ENCODE measurements at regions not wholly inside any gene's neighbourhood (a gene's known extent, or its start where the extent isn't known, plus 50 kb on each side); places are given as distances from the start of the nearest gene placed in this dataset.

DNA sequence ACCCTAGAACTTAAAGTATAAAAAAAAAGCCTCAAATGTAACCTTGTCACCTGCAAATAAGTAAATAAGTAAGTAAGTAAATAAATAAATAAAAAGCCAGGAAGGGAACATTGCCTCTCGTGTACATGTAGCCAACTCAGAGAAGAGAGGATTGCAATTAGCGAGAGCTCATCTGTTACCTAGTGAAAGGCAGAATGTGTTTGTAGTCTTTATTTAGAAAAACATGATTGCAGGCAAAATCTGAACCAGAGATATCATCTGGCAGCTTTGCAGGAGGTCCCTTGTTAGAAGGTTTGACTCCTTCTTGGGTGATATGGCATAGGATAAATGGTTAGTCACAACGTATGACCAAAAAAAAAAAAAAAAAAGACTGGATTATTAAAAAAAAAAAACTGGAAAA lies 71.6 kb upstream of the SYN2 start:
- no peak overlapping the region for H3K4me2 ChIP-seq
- no peak overlapping the region for H3K27ac ChIP-seq (ENCODE audit: low read depth)
- no peaks in the 10 kb centered on the region for H3K36me3 ChIP-seq (ENCODE audit: insufficient read depth)
- H3K4me1 Mint-ChIP-seq, result peaks cover 11% of the 10 kb centered on the region
- ATAC-seq (no peak), DNase-seq (ENCODE audit: low spot score) (no peak)
- no peaks in the 10 kb centered on the region for H3K36me3 Mint-ChIP-seq (ENCODE audit: low read depth)
- no peaks in the 10 kb centered on the region for H4K20me1 ChIP-seq (replicated peaks; ENCODE audit: insufficient read depth)
- no peaks in the 10 kb centered on the region for H3K9me3 Mint-ChIP-seq
- H3K9me2 ChIP-seq (ENCODE audit: insufficient read depth), result no peaks in the 10 kb centered on the region
- H3K27me3 Mint-ChIP-seq (ENCODE audit: insufficient read depth, low read depth, poor library complexity), result peaks cover 2% of the 10 kb centered on the region
- H3F3A ChIP-seq (replicated peaks; ENCODE audit: low read depth), result no peaks in the 10 kb centered on the region
- no peak overlapping the region for H3K27ac Mint-ChIP-seq
- H3K27me3 ChIP-seq (ENCODE audit: insufficient read depth), result no peaks in the 10 kb centered on the region
- TF ChIP-seq, protein P1, sequence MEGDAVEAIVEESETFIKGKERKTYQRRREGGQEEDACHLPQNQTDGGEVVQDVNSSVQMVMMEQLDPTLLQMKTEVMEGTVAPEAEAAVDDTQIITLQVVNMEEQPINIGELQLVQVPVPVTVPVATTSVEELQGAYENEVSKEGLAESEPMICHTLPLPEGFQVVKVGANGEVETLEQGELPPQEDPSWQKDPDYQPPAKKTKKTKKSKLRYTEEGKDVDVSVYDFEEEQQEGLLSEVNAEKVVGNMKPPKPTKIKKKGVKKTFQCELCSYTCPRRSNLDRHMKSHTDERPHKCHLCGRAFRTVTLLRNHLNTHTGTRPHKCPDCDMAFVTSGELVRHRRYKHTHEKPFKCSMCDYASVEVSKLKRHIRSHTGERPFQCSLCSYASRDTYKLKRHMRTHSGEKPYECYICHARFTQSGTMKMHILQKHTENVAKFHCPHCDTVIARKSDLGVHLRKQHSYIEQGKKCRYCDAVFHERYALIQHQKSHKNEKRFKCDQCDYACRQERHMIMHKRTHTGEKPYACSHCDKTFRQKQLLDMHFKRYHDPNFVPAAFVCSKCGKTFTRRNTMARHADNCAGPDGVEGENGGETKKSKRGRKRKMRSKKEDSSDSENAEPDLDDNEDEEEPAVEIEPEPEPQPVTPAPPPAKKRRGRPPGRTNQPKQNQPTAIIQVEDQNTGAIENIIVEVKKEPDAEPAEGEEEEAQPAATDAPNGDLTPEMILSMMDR (conservative IDR thresholded peaks at IDR 0.05; ENCODE audit: low read depth in 2 of 2), result no peak
- no peak for TF ChIP-seq EZH2 (IDR thresholded peaks at IDR 0.05; ENCODE audit: low read depth, unreplicated experiment)
- TF ChIP-seq POLR2AphosphoS5 (IDR thresholded peaks at IDR 0.05; ENCODE audit: low read depth), result no peak
- no peak for TF ChIP-seq CREB1 (CRISPR knock-in tag; IDR thresholded peaks at IDR 0.05; ENCODE audit: low read depth)
- TF ChIP-seq, protein P2, sequence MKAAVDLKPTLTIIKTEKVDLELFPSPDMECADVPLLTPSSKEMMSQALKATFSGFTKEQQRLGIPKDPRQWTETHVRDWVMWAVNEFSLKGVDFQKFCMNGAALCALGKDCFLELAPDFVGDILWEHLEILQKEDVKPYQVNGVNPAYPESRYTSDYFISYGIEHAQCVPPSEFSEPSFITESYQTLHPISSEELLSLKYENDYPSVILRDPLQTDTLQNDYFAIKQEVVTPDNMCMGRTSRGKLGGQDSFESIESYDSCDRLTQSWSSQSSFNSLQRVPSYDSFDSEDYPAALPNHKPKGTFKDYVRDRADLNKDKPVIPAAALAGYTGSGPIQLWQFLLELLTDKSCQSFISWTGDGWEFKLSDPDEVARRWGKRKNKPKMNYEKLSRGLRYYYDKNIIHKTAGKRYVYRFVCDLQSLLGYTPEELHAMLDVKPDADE (IDR thresholded peaks at IDR 0.05), result no peak
- no peak for TF ChIP-seq NANOG (IDR thresholded peaks at IDR 0.05; ENCODE audit: borderline replicate concordance)
- TF ChIP-seq ZNF331 (CRISPR knock-in tag; IDR thresholded peaks at IDR 0.05; ENCODE audit: low read depth), result no peak
- TF ChIP-seq STAT1 (IDR thresholded peaks at IDR 0.05; ENCODE audit: unreplicated experiment), result no peak
- TF ChIP-seq, protein P3, sequence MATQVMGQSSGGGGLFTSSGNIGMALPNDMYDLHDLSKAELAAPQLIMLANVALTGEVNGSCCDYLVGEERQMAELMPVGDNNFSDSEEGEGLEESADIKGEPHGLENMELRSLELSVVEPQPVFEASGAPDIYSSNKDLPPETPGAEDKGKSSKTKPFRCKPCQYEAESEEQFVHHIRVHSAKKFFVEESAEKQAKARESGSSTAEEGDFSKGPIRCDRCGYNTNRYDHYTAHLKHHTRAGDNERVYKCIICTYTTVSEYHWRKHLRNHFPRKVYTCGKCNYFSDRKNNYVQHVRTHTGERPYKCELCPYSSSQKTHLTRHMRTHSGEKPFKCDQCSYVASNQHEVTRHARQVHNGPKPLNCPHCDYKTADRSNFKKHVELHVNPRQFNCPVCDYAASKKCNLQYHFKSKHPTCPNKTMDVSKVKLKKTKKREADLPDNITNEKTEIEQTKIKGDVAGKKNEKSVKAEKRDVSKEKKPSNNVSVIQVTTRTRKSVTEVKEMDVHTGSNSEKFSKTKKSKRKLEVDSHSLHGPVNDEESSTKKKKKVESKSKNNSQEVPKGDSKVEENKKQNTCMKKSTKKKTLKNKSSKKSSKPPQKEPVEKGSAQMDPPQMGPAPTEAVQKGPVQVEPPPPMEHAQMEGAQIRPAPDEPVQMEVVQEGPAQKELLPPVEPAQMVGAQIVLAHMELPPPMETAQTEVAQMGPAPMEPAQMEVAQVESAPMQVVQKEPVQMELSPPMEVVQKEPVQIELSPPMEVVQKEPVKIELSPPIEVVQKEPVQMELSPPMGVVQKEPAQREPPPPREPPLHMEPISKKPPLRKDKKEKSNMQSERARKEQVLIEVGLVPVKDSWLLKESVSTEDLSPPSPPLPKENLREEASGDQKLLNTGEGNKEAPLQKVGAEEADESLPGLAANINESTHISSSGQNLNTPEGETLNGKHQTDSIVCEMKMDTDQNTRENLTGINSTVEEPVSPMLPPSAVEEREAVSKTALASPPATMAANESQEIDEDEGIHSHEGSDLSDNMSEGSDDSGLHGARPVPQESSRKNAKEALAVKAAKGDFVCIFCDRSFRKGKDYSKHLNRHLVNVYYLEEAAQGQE (IDR thresholded peaks at IDR 0.05; ENCODE audit: unreplicated experiment), result no peak
- no peak for TF ChIP-seq JUNB (IDR thresholded peaks at IDR 0.05; ENCODE audit: unreplicated experiment)
- TF ChIP-seq, protein P4, sequence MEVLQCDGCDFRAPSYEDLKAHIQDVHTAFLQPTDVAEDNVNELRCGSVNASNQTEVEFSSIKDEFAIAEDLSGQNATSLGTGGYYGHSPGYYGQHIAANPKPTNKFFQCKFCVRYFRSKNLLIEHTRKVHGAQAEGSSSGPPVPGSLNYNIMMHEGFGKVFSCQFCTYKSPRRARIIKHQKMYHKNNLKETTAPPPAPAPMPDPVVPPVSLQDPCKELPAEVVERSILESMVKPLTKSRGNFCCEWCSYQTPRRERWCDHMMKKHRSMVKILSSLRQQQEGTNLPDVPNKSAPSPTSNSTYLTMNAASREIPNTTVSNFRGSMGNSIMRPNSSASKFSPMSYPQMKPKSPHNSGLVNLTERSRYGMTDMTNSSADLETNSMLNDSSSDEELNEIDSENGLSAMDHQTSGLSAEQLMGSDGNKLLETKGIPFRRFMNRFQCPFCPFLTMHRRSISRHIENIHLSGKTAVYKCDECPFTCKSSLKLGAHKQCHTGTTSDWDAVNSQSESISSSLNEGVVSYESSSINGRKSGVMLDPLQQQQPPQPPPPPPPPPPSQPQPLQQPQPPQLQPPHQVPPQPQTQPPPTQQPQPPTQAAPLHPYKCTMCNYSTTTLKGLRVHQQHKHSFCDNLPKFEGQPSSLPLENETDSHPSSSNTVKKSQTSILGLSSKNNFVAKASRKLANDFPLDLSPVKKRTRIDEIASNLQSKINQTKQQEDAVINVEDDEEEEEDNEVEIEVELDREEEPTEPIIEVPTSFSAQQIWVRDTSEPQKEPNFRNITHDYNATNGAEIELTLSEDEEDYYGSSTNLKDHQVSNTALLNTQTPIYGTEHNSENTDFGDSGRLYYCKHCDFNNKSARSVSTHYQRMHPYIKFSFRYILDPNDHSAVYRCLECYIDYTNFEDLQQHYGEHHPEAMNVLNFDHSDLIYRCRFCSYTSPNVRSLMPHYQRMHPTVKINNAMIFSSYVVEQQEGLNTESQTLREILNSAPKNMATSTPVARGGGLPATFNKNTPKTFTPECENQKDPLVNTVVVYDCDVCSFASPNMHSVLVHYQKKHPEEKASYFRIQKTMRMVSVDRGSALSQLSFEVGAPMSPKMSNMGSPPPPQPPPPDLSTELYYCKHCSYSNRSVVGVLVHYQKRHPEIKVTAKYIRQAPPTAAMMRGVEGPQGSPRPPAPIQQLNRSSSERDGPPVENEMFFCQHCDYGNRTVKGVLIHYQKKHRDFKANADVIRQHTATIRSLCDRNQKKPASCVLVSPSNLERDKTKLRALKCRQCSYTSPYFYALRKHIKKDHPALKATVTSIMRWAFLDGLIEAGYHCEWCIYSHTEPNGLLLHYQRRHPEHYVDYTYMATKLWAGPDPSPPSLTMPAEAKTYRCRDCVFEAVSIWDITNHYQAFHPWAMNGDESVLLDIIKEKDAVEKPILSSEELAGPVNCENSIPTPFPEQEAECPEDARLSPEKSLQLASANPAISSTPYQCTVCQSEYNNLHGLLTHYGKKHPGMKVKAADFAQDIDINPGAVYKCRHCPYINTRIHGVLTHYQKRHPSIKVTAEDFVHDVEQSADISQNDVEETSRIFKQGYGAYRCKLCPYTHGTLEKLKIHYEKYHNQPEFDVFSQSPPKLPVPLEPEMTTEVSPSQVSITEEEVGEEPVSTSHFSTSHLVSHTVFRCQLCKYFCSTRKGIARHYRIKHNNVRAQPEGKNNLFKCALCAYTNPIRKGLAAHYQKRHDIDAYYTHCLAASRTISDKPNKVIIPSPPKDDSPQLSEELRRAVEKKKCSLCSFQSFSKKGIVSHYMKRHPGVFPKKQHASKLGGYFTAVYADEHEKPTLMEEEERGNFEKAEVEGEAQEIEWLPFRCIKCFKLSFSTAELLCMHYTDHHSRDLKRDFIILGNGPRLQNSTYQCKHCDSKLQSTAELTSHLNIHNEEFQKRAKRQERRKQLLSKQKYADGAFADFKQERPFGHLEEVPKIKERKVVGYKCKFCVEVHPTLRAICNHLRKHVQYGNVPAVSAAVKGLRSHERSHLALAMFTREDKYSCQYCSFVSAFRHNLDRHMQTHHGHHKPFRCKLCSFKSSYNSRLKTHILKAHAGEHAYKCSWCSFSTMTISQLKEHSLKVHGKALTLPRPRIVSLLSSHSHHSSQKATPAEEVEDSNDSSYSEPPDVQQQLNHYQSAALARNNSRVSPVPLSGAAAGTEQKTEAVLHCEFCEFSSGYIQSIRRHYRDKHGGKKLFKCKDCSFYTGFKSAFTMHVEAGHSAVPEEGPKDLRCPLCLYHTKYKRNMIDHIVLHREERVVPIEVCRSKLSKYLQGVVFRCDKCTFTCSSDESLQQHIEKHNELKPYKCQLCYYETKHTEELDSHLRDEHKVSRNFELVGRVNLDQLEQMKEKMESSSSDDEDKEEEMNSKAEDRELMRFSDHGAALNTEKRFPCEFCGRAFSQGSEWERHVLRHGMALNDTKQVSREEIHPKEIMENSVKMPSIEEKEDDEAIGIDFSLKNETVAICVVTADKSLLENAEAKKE (CRISPR knock-in tag; IDR thresholded peaks at IDR 0.05), result no peak
- no peak for TF ChIP-seq ZNF114 (CRISPR knock-in tag; IDR thresholded peaks at IDR 0.05)
- TF ChIP-seq EZH2phosphoT487 (IDR thresholded peaks at IDR 0.05; ENCODE audit: unreplicated experiment), result no peak
- peaks cover 5% of the 10 kb centered on the region; the same call in 1 of the 2 replicates for H3K4me1 ChIP-seq (ENCODE audit: insufficient read depth)
- no peak overlapping the region for H2AFZ ChIP-seq
- no peak overlapping the region for H3K4me3 Mint-ChIP-seq
- no peak overlapping the region for H3K4me3 ChIP-seq
- no peaks in the 10 kb centered on the region for H3K79me2 ChIP-seq (replicated peaks; ENCODE audit: insufficient read depth)
